ENCODE measurements at regions not wholly inside any gene's neighbourhood (a gene's known extent, or its start where the extent isn't known, plus 50 kb on each side); places are given as distances from the start of the nearest gene placed in this dataset.

DNA sequence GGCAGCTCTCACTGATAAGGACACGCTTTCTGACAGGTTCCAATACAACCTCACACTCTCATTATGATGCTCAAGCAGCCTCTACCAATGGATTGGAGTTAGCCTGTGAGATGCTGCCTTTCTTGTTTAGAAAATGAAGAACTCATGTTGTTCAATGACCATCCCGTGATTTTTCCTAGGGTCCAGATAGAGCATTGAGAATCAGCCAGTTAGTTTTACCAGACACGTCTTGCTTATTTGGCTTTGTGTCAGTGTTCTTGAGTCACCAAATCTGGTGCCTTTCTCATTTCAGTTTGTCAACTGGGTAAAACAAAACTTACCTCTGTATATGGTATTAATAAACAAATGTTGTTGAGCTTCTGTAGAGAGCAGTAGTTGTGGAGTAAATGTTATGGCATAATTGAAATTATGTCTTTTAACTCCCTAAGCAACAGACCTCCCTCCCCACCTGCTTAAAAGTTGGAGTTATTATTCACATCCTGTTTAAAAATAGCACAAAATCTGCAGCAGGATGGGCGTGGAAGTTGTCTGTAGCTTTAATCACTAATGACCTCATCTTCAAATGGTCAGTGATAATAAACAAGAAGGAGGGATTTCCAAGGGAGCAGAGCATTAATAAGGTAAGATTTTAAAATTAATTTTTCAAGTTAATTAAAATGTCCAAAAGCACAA lies 167.3 kb downstream of the HRH4 start:
- Mint-ChIP-seq H3K4me1 (peaks cover 23% of the 10 kb centered on the region), H3K36me3 (no peaks in the 10 kb centered on the region), H3K9me3 (peaks cover 0 to 4% (median 0%) of the 10 kb centered on the region in 7 donors), H3K4me3 (no peak overlapping the region), H3K27ac (no peak overlapping the region), H3K27me3 (ENCODE audit: low read depth in 3 of 3) (no peaks in the 10 kb centered on the region)
- Histone ChIP-seq H2AFZ (ENCODE audit: insufficient read depth, low read depth, low read length, poor library complexity, severe bottlenecking) (no peak overlapping the region), H3K4me3 (replicated peaks in 1 of 3; ENCODE audit: low read depth in 2 of 3, low read length in 3 of 3) (no peak overlapping the region), H3K9ac (ENCODE audit: insufficient read depth, low read length, poor library complexity, severe bottlenecking) (no peak overlapping the region), H3K9me3 (replicated peaks in 1 of 2; ENCODE audit: control insufficient read depth in 1 of 2, insufficient read depth in 1 of 2, low read length in 2 of 2) (no peaks in the 10 kb centered on the region), H3K79me2 (ENCODE audit: insufficient read depth, low read length) (no peaks in the 10 kb centered on the region), H3K4me2 (replicated peaks; ENCODE audit: extremely low read depth, low read length, poor library complexity, severe bottlenecking) (no peak overlapping the region), H3K36me3 (replicated peaks in 1 of 2; ENCODE audit: control insufficient read depth in 1 of 2, insufficient read depth in 2 of 2, low read length in 2 of 2) (no peaks in the 10 kb centered on the region), H3K27ac (ENCODE audit: low read depth in 1 of 2, low read length in 2 of 2) (no peak overlapping the region), H4K20me1 (ENCODE audit: insufficient read depth, low read length) (no peaks in the 10 kb centered on the region), H3K4me1 (ENCODE audit: control insufficient read depth in 1 of 2, insufficient read depth in 2 of 2, low read length in 2 of 2) (peaks cover 4 to 6% of the 10 kb centered on the region in 2 donors), H3K27me3 (ENCODE audit: control insufficient read depth in 2 of 2, insufficient read depth in 2 of 2, low read length in 2 of 2) (no peaks in the 10 kb centered on the region)
- intact Hi-C loops (cut with micrococcal nuclease) = no loop called here
- DNase-seq = no peak
- TF ChIP-seq, protein P1, sequence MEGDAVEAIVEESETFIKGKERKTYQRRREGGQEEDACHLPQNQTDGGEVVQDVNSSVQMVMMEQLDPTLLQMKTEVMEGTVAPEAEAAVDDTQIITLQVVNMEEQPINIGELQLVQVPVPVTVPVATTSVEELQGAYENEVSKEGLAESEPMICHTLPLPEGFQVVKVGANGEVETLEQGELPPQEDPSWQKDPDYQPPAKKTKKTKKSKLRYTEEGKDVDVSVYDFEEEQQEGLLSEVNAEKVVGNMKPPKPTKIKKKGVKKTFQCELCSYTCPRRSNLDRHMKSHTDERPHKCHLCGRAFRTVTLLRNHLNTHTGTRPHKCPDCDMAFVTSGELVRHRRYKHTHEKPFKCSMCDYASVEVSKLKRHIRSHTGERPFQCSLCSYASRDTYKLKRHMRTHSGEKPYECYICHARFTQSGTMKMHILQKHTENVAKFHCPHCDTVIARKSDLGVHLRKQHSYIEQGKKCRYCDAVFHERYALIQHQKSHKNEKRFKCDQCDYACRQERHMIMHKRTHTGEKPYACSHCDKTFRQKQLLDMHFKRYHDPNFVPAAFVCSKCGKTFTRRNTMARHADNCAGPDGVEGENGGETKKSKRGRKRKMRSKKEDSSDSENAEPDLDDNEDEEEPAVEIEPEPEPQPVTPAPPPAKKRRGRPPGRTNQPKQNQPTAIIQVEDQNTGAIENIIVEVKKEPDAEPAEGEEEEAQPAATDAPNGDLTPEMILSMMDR (IDR thresholded peaks at IDR 0.05) = no peak
- 71% methylated on average over 1 of the region's 4 CpGs for WGBS (ENCODE audit: insufficient coverage)

DNA sequence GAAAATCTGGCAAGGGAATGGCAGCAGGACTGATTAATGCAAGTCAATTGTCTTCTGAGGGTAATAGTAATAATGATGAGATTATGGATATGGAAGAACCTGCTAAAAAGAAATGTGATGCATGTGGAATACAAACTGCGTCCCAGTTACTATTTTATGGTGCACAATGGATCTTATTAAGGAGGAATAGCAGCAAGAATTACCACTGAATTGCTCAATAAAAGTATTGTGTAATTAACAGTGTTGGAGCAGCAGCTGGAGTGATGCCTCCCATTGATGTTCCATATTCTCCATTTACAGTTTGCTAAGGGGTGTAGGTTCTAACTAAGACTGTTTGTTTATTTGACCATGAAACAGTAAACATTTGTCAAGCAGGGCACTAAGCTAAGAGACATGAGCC lies 167.9 kb downstream of the HRH4 start:
- intact Hi-C loops (cut with micrococcal nuclease) = no loop called here
- Histone ChIP-seq H3K9me3 (replicated peaks in 1 of 2; ENCODE audit: control insufficient read depth in 1 of 2, insufficient read depth in 1 of 2, low read length in 2 of 2) (no peaks in the 10 kb centered on the region), H3K4me1 (ENCODE audit: control insufficient read depth in 1 of 2, insufficient read depth in 2 of 2, low read length in 2 of 2) (peaks cover 4 to 6% of the 10 kb centered on the region in 2 donors), H3K36me3 (replicated peaks in 1 of 2; ENCODE audit: control insufficient read depth in 1 of 2, insufficient read depth in 2 of 2, low read length in 2 of 2) (no peaks in the 10 kb centered on the region), H3K4me3 (replicated peaks in 1 of 3; ENCODE audit: low read depth in 2 of 3, low read length in 3 of 3) (no peak overlapping the region), H3K4me2 (replicated peaks; ENCODE audit: extremely low read depth, low read length, poor library complexity, severe bottlenecking) (no peak overlapping the region), H3K27me3 (ENCODE audit: control insufficient read depth in 2 of 2, insufficient read depth in 2 of 2, low read length in 2 of 2) (no peaks in the 10 kb centered on the region), H2AFZ (ENCODE audit: insufficient read depth, low read depth, low read length, poor library complexity, severe bottlenecking) (no peak overlapping the region), H3K9ac (ENCODE audit: insufficient read depth, low read length, poor library complexity, severe bottlenecking) (no peak overlapping the region), H4K20me1 (ENCODE audit: insufficient read depth, low read length) (no peaks in the 10 kb centered on the region), H3K79me2 (ENCODE audit: insufficient read depth, low read length) (no peaks in the 10 kb centered on the region), H3K27ac (ENCODE audit: low read depth in 1 of 2, low read length in 2 of 2) (no peak overlapping the region)
- peaks cover 23% of the 10 kb centered on the region for H3K4me1 Mint-ChIP-seq
- H3K36me3 Mint-ChIP-seq = no peaks in the 10 kb centered on the region
- 0% methylated on average over 1 of the region's 1 CpG for WGBS (ENCODE audit: insufficient coverage)
- no peak overlapping the region for H3K4me3 Mint-ChIP-seq
- no peak for DNase-seq
- no peaks in the 10 kb centered on the region for H3K27me3 Mint-ChIP-seq (ENCODE audit: low read depth in 3 of 3)
- no peak overlapping the region for H3K27ac Mint-ChIP-seq
- peaks cover 0 to 4% (median 0%) of the 10 kb centered on the region in 7 donors for H3K9me3 Mint-ChIP-seq
- TF ChIP-seq, protein P1 (IDR thresholded peaks at IDR 0.05) = no peak

All from CD14-positive monocyte (primary cell).